ENCODE measurements at regions not wholly inside any gene's neighbourhood (a gene's known extent, or its start where the extent isn't known, plus 50 kb on each side); places are given as distances from the start of the nearest gene placed in this dataset.

- no peaks in the 10 kb centered on the region for H3K36me3 ChIP-seq (ENCODE audit: control insufficient read depth in 2 of 3, insufficient read depth in 3 of 3, low read length in 3 of 3)
- CTCF ChIA-PET, result interaction anchor here (0.6 kb wide), 1 partner anchor 92 kb away, joined by 3 read pairs; no protein-coding TSS in a partner anchor
- intact Hi-C loops (cut with micrococcal nuclease), result no loop called here
- no peak overlapping the region for H3K4me3 Mint-ChIP-seq
- DNase-seq (no peak), ATAC-seq (no peak)
- H3K27me3 ChIP-seq (ENCODE audit: control insufficient read depth in 2 of 2, insufficient read depth in 2 of 2, low read length in 2 of 2), result no peaks in the 10 kb centered on the region
- no peaks in the 10 kb centered on the region for H3K9me3 ChIP-seq (ENCODE audit: control insufficient read depth in 2 of 3, low read length in 3 of 3)
- no peak overlapping the region for H3K27ac ChIP-seq (ENCODE audit: low read depth, low read length)
- no peak overlapping the region for H3K27ac Mint-ChIP-seq
- H3K4me3 ChIP-seq (ENCODE audit: low read length), result no peak overlapping the region
- no peaks in the 10 kb centered on the region for H3K36me3 Mint-ChIP-seq
- H3K9me3 Mint-ChIP-seq, result peaks cover 0 to 19% (median 6%) of the 10 kb centered on the region in 11 donors
- peaks cover 13 to 28% (median 22%) of the 10 kb centered on the region in 5 donors for H3K27me3 Mint-ChIP-seq
- POLR2A ChIA-PET, result no interaction called here
- peaks cover 0 to 2% (median 0%) of the 10 kb centered on the region in 7 donors for H3K4me1 Mint-ChIP-seq
- no peaks in the 10 kb centered on the region for H3K4me1 ChIP-seq (ENCODE audit: control insufficient read depth in 2 of 2, insufficient read depth in 2 of 2, low read length in 2 of 2)
Measured at GRCh38 chr2:239839306-239839705, 185.8 kb downstream of the NDUFA10 start.

GRCh38 chr2:239836021-239836765 is 188.9 kb downstream of the NDUFA10 start:
- DNase-seq (peak in 1 of 9 donors; percentile 6), ATAC-seq (no peak)
- H3K4me3 ChIP-seq (ENCODE audit: low read length), result no peak overlapping the region
- Mint-ChIP-seq H3K9me3 (peaks cover 0 to 11% (median 2%) of the 10 kb centered on the region in 11 donors), H3K27ac (no peak overlapping the region), H3K4me3 (no peak overlapping the region), H3K27me3 (peaks cover 6 to 12% (median 8%) of the 10 kb centered on the region in 5 donors), H3K4me1 (peaks cover 0 to 2% (median 0%) of the 10 kb centered on the region in 7 donors), H3K36me3 (no peaks in the 10 kb centered on the region)
- no peak overlapping the region for H3K27ac ChIP-seq (ENCODE audit: low read depth, low read length)
- CTCF ChIA-PET, result no interaction called here
- no peaks in the 10 kb centered on the region for H3K9me3 ChIP-seq (ENCODE audit: control insufficient read depth in 2 of 3, low read length in 3 of 3)
- H3K36me3 ChIP-seq (ENCODE audit: control insufficient read depth in 2 of 3, insufficient read depth in 3 of 3, low read length in 3 of 3), result no peaks in the 10 kb centered on the region
- POLR2A ChIA-PET, result no interaction called here
- no peaks in the 10 kb centered on the region for H3K27me3 ChIP-seq (ENCODE audit: control insufficient read depth in 2 of 2, insufficient read depth in 2 of 2, low read length in 2 of 2)
- no peaks in the 10 kb centered on the region for H3K4me1 ChIP-seq (ENCODE audit: control insufficient read depth in 2 of 2, insufficient read depth in 2 of 2, low read length in 2 of 2)
- intact Hi-C loops (cut with micrococcal nuclease), result no loop called here

- CTCF ChIA-PET, result no interaction called here
- no peaks in the 10 kb centered on the region for H3K36me3 Mint-ChIP-seq
- no peak overlapping the region for H3K4me3 Mint-ChIP-seq
Measured at GRCh38 chr2:239835056-239835455, 190.1 kb downstream of the NDUFA10 start.

GRCh38 chr2:239834143-239834542 is 191.0 kb downstream of the NDUFA10 start:
- ATAC-seq (no peak), DNase-seq (peak in 1 of 9 donors; percentile 13)
- POLR2A ChIA-PET, result no interaction called here
- Mint-ChIP-seq H3K27me3 (peaks cover 0 to 12% (median 0%) of the 10 kb centered on the region in 5 donors), H3K4me3 (no peak overlapping the region), H3K9me3 (peaks cover 0 to 8% (median 2%) of the 10 kb centered on the region in 11 donors), H3K27ac (no peak overlapping the region), H3K36me3 (no peaks in the 10 kb centered on the region), H3K4me1 (peaks cover 0 to 2% (median 0%) of the 10 kb centered on the region in 7 donors)
- H3K36me3 ChIP-seq (ENCODE audit: control insufficient read depth in 2 of 3, insufficient read depth in 3 of 3, low read length in 3 of 3), result no peaks in the 10 kb centered on the region
- no peak overlapping the region for H3K4me3 ChIP-seq (ENCODE audit: low read length)
- H3K27me3 ChIP-seq (ENCODE audit: control insufficient read depth in 2 of 2, insufficient read depth in 2 of 2, low read length in 2 of 2), result no peaks in the 10 kb centered on the region
- H3K27ac ChIP-seq (ENCODE audit: low read depth, low read length), result no peak overlapping the region
- CTCF ChIA-PET, result no interaction called here
- no peaks in the 10 kb centered on the region for H3K4me1 ChIP-seq (ENCODE audit: control insufficient read depth in 2 of 2, insufficient read depth in 2 of 2, low read length in 2 of 2)
- intact Hi-C loops (cut with micrococcal nuclease), result no loop called here
- no peaks in the 10 kb centered on the region for H3K9me3 ChIP-seq (ENCODE audit: control insufficient read depth in 2 of 3, low read length in 3 of 3)

More at GRCh38 chr2:239835056-239835455, 190.1 kb downstream of the NDUFA10 start:
- peaks cover 2 to 12% (median 3%) of the 10 kb centered on the region in 5 donors for H3K27me3 Mint-ChIP-seq
- H3K27ac Mint-ChIP-seq, result no peak overlapping the region
- no peaks in the 10 kb centered on the region for H3K4me1 ChIP-seq (ENCODE audit: control insufficient read depth in 2 of 2, insufficient read depth in 2 of 2, low read length in 2 of 2)
- no peak for ATAC-seq
- DNase-seq, result no peak
- H3K9me3 ChIP-seq (ENCODE audit: control insufficient read depth in 2 of 3, low read length in 3 of 3), result no peaks in the 10 kb centered on the region
- intact Hi-C loops (cut with micrococcal nuclease), result no loop called here
- no peak overlapping the region for H3K4me3 ChIP-seq (ENCODE audit: low read length)
- no peaks in the 10 kb centered on the region for H3K36me3 ChIP-seq (ENCODE audit: control insufficient read depth in 2 of 3, insufficient read depth in 3 of 3, low read length in 3 of 3)
- H3K4me1 Mint-ChIP-seq, result peaks cover 0 to 2% (median 0%) of the 10 kb centered on the region in 7 donors
- no peaks in the 10 kb centered on the region for H3K27me3 ChIP-seq (ENCODE audit: control insufficient read depth in 2 of 2, insufficient read depth in 2 of 2, low read length in 2 of 2)
- peaks cover 0 to 8% (median 2%) of the 10 kb centered on the region in 11 donors for H3K9me3 Mint-ChIP-seq
- H3K27ac ChIP-seq (ENCODE audit: low read depth, low read length), result no peak overlapping the region
- POLR2A ChIA-PET, result no interaction called here

- intact Hi-C loops (cut with micrococcal nuclease), result no loop called here
- Mint-ChIP-seq H3K4me3 (no peak overlapping the region), H3K36me3 (no peaks in the 10 kb centered on the region), H3K4me1 (peaks cover 0 to 2% (median 0%) of the 10 kb centered on the region in 7 donors), H3K9me3 (peaks cover 0 to 8% (median 2%) of the 10 kb centered on the region in 11 donors), H3K27me3 (peaks cover 0 to 12% (median 0%) of the 10 kb centered on the region in 5 donors), H3K27ac (no peak overlapping the region)
- CTCF ChIA-PET, result no interaction called here
- no peaks in the 10 kb centered on the region for H3K4me1 ChIP-seq (ENCODE audit: control insufficient read depth in 2 of 2, insufficient read depth in 2 of 2, low read length in 2 of 2)
- H3K4me3 ChIP-seq (ENCODE audit: low read length), result no peak overlapping the region
- DNase-seq (peak in 2 of 9 donors; percentile 2 to 9), ATAC-seq (no peak)
- POLR2A ChIA-PET, result no interaction called here
- H3K27me3 ChIP-seq (ENCODE audit: control insufficient read depth in 2 of 2, insufficient read depth in 2 of 2, low read length in 2 of 2), result no peaks in the 10 kb centered on the region
- H3K27ac ChIP-seq (ENCODE audit: low read depth, low read length), result no peak overlapping the region
- H3K36me3 ChIP-seq (ENCODE audit: control insufficient read depth in 2 of 3, insufficient read depth in 3 of 3, low read length in 3 of 3), result no peaks in the 10 kb centered on the region
- H3K9me3 ChIP-seq (ENCODE audit: control insufficient read depth in 2 of 3, low read length in 3 of 3), result no peaks in the 10 kb centered on the region
Measured at GRCh38 chr2:239833269-239834109, 191.7 kb downstream of the NDUFA10 start.

- Histone ChIP-seq H3K36me3 (ENCODE audit: control insufficient read depth in 2 of 3, insufficient read depth in 3 of 3, low read length in 3 of 3) (no peaks in the 10 kb centered on the region), H3K4me1 (ENCODE audit: control insufficient read depth in 2 of 2, insufficient read depth in 2 of 2, low read length in 2 of 2) (no peaks in the 10 kb centered on the region), H3K27me3 (ENCODE audit: control insufficient read depth in 2 of 2, insufficient read depth in 2 of 2, low read length in 2 of 2) (no peaks in the 10 kb centered on the region), H3K9me3 (ENCODE audit: control insufficient read depth in 2 of 3, low read length in 3 of 3) (no peaks in the 10 kb centered on the region), H3K4me3 (ENCODE audit: low read length) (no peak overlapping the region), H3K27ac (ENCODE audit: low read depth, low read length) (no peak overlapping the region)
- Mint-ChIP-seq H3K9me3 (peaks cover 0 to 8% (median 2%) of the 10 kb centered on the region in 11 donors), H3K4me1 (peaks cover 0 to 2% (median 0%) of the 10 kb centered on the region in 7 donors), H3K27ac (no peak overlapping the region), H3K36me3 (no peaks in the 10 kb centered on the region), H3K4me3 (no peak overlapping the region), H3K27me3 (peaks cover 0 to 17% (median 0%) of the 10 kb centered on the region in 5 donors)
- peak in 2 of 9 donors; percentile 2 to 10 for DNase-seq
- ATAC-seq, result no peak
- intact Hi-C loops (cut with micrococcal nuclease), result no loop called here
- ChIA-PET CTCF (no interaction called here), POLR2A (no interaction called here)
Measured at GRCh38 chr2:239832490-239833268, 192.5 kb downstream of the NDUFA10 start.
